ENCODE measurements at regions not wholly inside any gene's neighbourhood (a gene's known extent, or its start where the extent isn't known, plus 50 kb on each side); places are given as distances from the start of the nearest gene placed in this dataset.
A peak's percentile ranks its signal among the peaks of the same experiment; 100 is the strongest.

DNA sequence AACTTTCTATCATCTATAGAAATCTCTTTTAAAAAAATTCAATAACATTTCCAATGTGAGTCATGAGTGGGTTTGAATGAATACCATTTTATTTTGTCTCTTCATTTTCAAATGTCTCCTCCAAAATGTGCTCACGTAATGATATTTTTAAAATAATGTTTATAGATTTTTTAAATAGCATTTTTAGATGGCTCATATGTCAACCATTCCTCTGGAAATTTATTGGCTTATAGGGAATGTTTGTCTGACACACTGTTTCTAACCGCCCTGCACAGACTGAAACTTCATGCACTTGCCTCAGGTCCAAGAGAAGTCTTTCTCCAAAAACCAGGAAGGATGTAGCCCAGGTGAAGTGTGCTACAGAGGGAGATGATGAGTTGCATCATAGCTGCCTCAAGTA, 88.8 kb upstream of the PLEKHG7 start:
- Histone ChIP-seq H3K4me2 (ENCODE audit: low read length) (no peak overlapping the region), H3K4me1 (ENCODE audit: control insufficient read depth, insufficient read depth, low read length) (no peaks in the 10 kb centered on the region), H3K4me3 (ENCODE audit: low read length) (no peak overlapping the region), H3K9me3 (replicated peaks; ENCODE audit: low read length) (no peaks in the 10 kb centered on the region), H3K27me3 (ENCODE audit: control insufficient read depth, insufficient read depth, low read length) (no peaks in the 10 kb centered on the region), H3K36me3 (ENCODE audit: insufficient read depth, low read length) (no peaks in the 10 kb centered on the region), H3K9ac (ENCODE audit: low read depth, low read length) (no peak overlapping the region)

DNA sequence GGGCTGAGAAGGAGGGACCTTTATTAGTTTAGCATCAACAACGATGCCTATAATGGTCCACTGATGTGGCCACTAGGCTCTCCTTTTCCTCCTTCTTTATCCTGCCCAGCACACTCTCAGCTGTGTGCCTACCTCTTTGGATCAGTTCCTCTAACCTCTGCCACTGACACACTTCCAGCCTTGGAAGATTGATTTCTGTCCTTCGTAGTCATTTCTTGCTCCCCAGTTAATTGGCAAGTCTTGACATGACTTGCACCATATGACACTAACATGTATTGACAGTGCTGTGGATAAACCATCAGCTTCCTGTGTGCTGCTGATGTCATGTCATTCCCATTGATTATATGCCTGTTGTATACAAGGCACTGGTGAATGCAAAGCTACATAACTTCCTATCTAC, 90.2 kb upstream of the PLEKHG7 start:
- Histone ChIP-seq H3K4me2 (ENCODE audit: low read length) (no peak overlapping the region), H3K9ac (ENCODE audit: low read depth, low read length) (no peak overlapping the region), H3K27me3 (ENCODE audit: control insufficient read depth, insufficient read depth, low read length) (no peaks in the 10 kb centered on the region), H3K4me3 (ENCODE audit: low read length) (no peak overlapping the region), H3K36me3 (ENCODE audit: insufficient read depth, low read length) (no peaks in the 10 kb centered on the region), H3K9me3 (replicated peaks; ENCODE audit: low read length) (no peaks in the 10 kb centered on the region), H3K4me1 (ENCODE audit: control insufficient read depth, insufficient read depth, low read length) (peaks cover 3% of the 10 kb centered on the region)

DNA sequence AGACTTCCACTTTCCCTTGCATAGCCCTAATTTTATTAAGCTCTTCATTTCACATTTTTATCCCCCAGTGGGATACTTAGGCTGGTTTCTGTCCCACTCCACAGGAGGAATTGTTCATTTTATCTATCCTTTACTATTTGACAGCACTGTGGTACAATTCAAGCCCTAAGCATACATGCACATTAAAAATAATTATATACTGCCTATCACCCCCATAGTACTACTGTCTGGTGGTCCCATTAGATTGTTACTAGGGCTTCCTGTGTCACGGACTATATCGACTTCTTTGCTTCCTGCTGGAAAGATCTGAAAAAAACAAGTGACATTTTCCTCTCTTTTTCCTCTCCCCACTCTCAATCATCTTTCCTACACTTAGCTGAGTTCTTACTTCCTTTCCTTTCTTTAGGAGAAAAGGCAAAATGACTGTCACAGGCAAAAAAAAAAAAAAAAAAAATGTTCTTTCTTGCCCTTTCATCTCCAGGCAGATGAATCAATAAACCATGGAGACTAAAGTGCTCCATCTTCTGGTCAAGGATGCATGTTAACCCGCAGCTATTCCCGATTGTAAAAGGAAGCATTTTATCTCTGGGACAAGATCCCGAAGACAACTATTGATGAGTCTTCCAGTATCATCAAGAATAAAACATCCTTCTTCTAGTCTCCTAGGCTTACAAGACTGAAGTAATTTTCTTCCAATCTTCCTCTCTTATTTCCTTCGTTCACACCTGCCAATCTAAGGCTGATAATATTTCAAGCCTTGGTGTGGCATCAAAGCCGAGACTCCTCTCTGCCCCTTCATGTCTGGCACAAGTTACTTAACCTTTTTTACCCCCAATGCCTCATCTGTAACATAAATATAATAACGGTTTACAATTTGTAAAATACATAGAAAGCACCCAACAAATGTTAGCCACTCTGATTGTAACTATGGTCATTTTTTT, 94.4 kb upstream of the PLEKHG7 start:
- Histone ChIP-seq H3K9me3 (replicated peaks; ENCODE audit: low read length) (no peaks in the 10 kb centered on the region), H3K4me3 (ENCODE audit: low read length) (peak overlapping the region; percentile 25), H3K27me3 (ENCODE audit: control insufficient read depth, insufficient read depth, low read length) (no peaks in the 10 kb centered on the region), H3K4me2 (ENCODE audit: low read length) (peak overlapping the region; percentile 59), H3K4me1 (ENCODE audit: control insufficient read depth, insufficient read depth, low read length) (peaks cover 18% of the 10 kb centered on the region), H3K9ac (ENCODE audit: low read depth, low read length) (peak overlapping the region; percentile 24), H3K36me3 (ENCODE audit: insufficient read depth, low read length) (no peaks in the 10 kb centered on the region)

DNA sequence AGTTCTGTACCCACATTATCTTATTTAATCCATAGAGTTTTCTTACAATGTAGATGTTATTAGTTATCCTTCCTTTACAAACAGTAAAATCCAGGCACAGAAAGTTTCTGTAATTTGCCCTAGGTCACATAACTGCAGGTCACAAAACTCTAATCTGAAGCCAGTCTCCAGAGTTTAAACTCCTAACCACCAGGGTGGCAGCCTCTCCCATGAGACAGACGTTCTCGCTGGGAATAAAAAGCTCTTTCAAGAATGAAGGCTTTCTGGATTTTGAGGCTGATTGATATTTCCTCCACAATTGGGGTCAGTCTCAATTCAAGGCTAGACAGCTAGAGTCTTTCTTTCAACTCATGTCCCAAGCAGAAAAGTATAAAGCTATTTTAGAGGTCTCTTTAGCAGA, 95.8 kb upstream of the PLEKHG7 start:
- no peak overlapping the region for H3K4me3 ChIP-seq (ENCODE audit: low read length)
- no peak overlapping the region for H3K9ac ChIP-seq (ENCODE audit: low read depth, low read length)
- H3K4me1 ChIP-seq (ENCODE audit: control insufficient read depth, insufficient read depth, low read length): peaks cover 31% of the 10 kb centered on the region
- H3K9me3 ChIP-seq (replicated peaks; ENCODE audit: low read length): no peaks in the 10 kb centered on the region
- no peak overlapping the region for H3K4me2 ChIP-seq (ENCODE audit: low read length)
- no peaks in the 10 kb centered on the region for H3K36me3 ChIP-seq (ENCODE audit: insufficient read depth, low read length)
- no peaks in the 10 kb centered on the region for H3K27me3 ChIP-seq (ENCODE audit: control insufficient read depth, insufficient read depth, low read length)

DNA sequence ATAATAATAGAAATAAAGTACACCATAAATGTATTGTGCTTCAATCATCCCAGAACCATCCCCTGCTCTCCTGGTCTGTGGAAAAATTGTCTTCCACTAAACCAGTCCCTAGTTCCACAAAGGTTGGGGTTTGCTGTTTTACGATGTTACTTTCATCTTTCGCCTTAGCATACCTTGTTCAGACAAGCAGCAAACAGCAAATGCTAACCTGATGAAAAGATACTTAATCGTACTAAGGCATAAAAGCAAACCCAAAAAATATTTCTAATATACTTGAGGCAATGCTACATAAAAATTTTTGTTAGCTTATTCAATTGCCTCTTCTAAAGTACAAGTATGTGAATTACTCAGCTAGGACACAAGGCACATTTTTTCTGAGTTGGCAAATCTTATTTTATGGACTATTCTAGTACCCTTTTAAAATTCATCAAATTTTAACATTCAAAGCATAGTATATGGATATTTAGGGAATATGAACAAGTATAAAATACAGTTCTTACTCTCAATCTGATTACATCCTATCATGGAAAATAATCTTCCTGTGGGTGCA, 97.1 kb upstream of the PLEKHG7 start:
- Histone ChIP-seq H3K9me3 (replicated peaks; ENCODE audit: low read length) (no peaks in the 10 kb centered on the region), H3K4me1 (ENCODE audit: control insufficient read depth, insufficient read depth, low read length) (peaks cover 34% of the 10 kb centered on the region), H3K4me2 (ENCODE audit: low read length) (no peak overlapping the region), H3K4me3 (ENCODE audit: low read length) (no peak overlapping the region), H3K36me3 (ENCODE audit: insufficient read depth, low read length) (no peaks in the 10 kb centered on the region), H3K9ac (ENCODE audit: low read depth, low read length) (peak overlapping the region; percentile 4), H3K27me3 (ENCODE audit: control insufficient read depth, insufficient read depth, low read length) (no peaks in the 10 kb centered on the region)

DNA sequence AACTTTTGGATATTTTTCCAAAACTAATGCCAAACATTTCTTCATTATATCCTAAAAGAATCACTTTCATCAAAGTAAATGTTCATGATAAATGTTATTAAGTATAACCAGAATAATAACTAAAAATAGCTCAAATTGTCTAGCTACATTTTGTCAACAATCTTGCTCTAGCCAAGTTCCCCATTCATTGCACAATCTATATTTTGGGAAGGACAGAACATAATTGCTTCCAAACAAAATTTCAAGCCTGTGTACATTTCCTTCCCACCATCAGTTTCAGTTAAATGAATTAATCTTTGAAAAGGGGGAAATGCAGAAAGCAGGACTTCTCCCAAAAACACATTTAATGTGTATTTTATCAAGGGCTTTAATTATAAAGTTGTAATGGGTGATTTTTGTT, 98.0 kb upstream of the PLEKHG7 start:
- Histone ChIP-seq H3K4me1 (ENCODE audit: control insufficient read depth, insufficient read depth, low read length) (peaks cover 34% of the 10 kb centered on the region), H3K4me3 (ENCODE audit: low read length) (no peak overlapping the region), H3K4me2 (ENCODE audit: low read length) (no peak overlapping the region), H3K36me3 (ENCODE audit: insufficient read depth, low read length) (no peaks in the 10 kb centered on the region), H3K9ac (ENCODE audit: low read depth, low read length) (no peak overlapping the region), H3K9me3 (replicated peaks; ENCODE audit: low read length) (no peaks in the 10 kb centered on the region), H3K27me3 (ENCODE audit: control insufficient read depth, insufficient read depth, low read length) (no peaks in the 10 kb centered on the region)

DNA sequence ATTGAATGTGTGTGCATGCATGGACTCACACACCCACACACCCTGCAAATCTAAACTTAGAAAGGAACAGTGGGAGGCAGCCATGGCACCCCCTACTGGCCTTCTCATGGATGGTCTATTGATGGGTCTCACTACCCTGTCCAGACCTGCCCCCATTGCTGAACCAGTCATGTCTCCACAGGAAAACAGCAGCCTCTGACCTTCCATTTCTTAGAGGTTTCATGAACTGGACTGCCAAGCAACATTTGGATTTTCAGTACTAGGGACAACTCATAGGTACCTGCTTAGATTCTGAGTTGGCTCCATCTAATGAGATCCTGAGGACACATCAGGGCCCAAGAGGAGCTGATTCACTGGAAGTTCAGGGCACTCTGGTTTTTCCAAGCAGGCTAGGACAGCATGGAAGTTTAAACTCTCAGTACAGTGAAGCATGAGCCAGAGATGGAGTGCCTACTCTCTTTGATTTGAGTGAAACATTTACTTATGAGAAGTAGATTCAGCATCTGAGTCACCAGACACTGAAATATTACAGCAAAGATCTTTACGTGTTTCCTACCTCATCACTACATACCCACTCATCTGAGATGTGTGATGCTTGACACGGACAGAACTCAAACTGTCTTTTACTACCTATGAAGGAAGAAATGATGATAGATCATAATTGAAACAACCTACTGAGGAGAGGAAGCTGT, 98.9 kb upstream of the PLEKHG7 start:
- Histone ChIP-seq H3K4me2 (ENCODE audit: low read length) (no peak overlapping the region), H3K4me3 (ENCODE audit: low read length) (no peak overlapping the region), H3K9ac (ENCODE audit: low read depth, low read length) (no peak overlapping the region), H3K27me3 (ENCODE audit: control insufficient read depth, insufficient read depth, low read length) (no peaks in the 10 kb centered on the region), H3K36me3 (ENCODE audit: insufficient read depth, low read length) (no peaks in the 10 kb centered on the region), H3K4me1 (ENCODE audit: control insufficient read depth, insufficient read depth, low read length) (peaks cover 34% of the 10 kb centered on the region), H3K9me3 (replicated peaks; ENCODE audit: low read length) (no peaks in the 10 kb centered on the region)

DNA sequence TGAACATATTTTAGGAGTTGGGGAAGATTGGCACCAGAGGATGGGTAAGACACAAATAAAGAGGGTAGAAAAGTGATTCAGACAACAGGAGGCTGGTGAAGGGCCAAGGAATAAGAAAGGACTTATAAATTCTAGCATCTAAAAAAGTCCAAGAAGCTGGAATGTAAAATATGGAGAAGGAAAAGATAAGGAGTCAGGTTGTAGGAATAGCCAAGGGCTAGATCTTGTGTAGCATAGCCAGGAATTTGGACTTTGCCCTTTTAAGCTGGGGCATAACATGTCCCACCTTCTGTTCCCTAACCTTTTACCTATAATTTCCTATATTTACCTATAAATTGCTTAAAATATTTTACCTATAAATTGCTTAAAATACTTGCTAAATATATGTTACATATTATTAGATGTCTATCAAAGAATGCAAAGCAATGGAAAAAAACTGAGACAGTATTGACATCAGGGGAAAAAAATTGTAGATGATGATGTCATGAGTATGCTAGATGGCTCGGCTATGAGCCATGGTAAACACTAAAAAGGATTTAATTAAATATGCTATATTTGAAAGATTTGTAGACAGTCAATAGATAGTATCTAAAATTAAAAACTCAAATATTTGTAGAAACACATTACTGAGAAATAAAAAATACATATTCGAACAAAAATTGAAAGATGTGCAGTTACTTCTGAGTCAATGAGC, 99.7 kb upstream of the PLEKHG7 start:
- H3K4me2 ChIP-seq (ENCODE audit: low read length): no peak overlapping the region
- no peaks in the 10 kb centered on the region for H3K9me3 ChIP-seq (replicated peaks; ENCODE audit: low read length)
- no peaks in the 10 kb centered on the region for H3K36me3 ChIP-seq (ENCODE audit: insufficient read depth, low read length)
- H3K4me3 ChIP-seq (ENCODE audit: low read length): no peak overlapping the region
- H3K27me3 ChIP-seq (ENCODE audit: control insufficient read depth, insufficient read depth, low read length): no peaks in the 10 kb centered on the region
- peak overlapping the region; percentile 16 for H3K9ac ChIP-seq (ENCODE audit: low read depth, low read length)
- peaks cover 35% of the 10 kb centered on the region for H3K4me1 ChIP-seq (ENCODE audit: control insufficient read depth, insufficient read depth, low read length)

DNA sequence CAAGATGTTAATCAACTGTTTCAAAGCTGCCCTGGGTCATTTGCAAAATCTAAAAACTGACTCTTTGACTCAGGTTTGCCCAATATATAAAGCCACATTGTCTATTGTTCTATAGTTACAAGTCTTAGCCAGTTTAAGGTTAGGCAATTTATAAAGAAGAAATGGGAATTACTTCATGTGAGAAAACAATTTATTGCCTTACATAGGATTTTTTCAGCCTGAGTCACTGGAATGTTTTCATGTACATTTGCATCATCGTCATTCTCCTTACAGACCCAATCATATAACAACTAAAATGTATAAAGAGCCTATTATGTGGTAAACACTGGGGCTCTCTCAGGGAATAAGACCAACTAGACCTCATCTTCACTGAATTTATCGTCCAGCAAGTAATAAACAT, 100.3 kb upstream of the PLEKHG7 start:
- H3K4me1 ChIP-seq (ENCODE audit: control insufficient read depth, insufficient read depth, low read length): peaks cover 39% of the 10 kb centered on the region
- H3K27me3 ChIP-seq (ENCODE audit: control insufficient read depth, insufficient read depth, low read length): no peaks in the 10 kb centered on the region
- peak overlapping the region; percentile 29 for H3K9ac ChIP-seq (ENCODE audit: low read depth, low read length)
- H3K4me3 ChIP-seq (ENCODE audit: low read length): no peak overlapping the region
- no peak overlapping the region for H3K4me2 ChIP-seq (ENCODE audit: low read length)
- H3K9me3 ChIP-seq (replicated peaks; ENCODE audit: low read length): no peaks in the 10 kb centered on the region
- no peaks in the 10 kb centered on the region for H3K36me3 ChIP-seq (ENCODE audit: insufficient read depth, low read length)

DNA sequence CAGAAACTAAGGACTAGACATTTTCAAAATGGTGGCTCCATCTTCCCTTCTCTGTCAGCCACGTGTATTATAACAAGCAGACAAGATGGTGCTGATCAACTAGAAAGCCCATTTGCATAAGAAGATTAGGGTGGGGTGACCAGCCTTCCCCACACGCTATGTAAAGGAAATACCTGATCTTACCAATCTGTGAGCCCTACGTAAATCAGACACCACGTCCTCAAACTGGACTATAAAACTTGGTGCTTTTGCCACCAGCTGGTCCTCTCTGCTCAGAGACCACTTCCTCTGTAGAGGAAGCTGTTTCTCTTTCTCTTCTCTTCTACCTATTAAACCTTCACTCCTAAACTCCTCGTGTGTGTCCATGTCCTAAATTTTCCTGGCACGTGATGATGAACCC, 101.1 kb upstream of the PLEKHG7 start:
- Histone ChIP-seq H3K4me2 (ENCODE audit: low read length) (no peak overlapping the region), H3K9me3 (replicated peaks; ENCODE audit: low read length) (no peaks in the 10 kb centered on the region), H3K4me3 (ENCODE audit: low read length) (no peak overlapping the region), H3K36me3 (ENCODE audit: insufficient read depth, low read length) (no peaks in the 10 kb centered on the region), H3K9ac (ENCODE audit: low read depth, low read length) (no peak overlapping the region), H3K4me1 (ENCODE audit: control insufficient read depth, insufficient read depth, low read length) (peaks cover 45% of the 10 kb centered on the region), H3K27me3 (ENCODE audit: control insufficient read depth, insufficient read depth, low read length) (no peaks in the 10 kb centered on the region)

DNA sequence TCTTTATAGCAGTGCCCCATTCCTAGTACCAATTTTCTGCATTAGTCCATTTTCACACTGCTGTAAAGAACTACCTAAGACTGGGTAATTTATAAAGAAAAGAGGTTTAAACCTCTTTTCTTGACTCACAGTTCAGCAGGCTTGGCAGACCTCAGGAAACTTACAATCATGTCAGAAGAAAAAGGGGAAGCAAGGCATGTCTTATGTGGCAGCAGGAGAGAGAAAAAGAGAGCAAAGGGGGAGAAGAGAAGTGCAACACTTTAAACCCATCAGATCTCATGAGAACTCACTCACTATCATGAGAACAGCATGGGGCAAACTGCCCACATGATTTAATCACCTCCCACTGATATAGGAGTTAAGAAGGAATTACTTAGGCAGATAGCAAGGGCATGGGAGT, 101.6 kb upstream of the PLEKHG7 start:
- no peak overlapping the region for H3K9ac ChIP-seq (ENCODE audit: low read depth, low read length)
- no peak overlapping the region for H3K4me2 ChIP-seq (ENCODE audit: low read length)
- H3K4me3 ChIP-seq (ENCODE audit: low read length): no peak overlapping the region

More for the DNA sequence above, 101.6 kb upstream of the PLEKHG7 start:
- Histone ChIP-seq H3K9me3 (replicated peaks; ENCODE audit: low read length) (no peaks in the 10 kb centered on the region), H3K27me3 (ENCODE audit: control insufficient read depth, insufficient read depth, low read length) (no peaks in the 10 kb centered on the region), H3K4me1 (ENCODE audit: control insufficient read depth, insufficient read depth, low read length) (peaks cover 50% of the 10 kb centered on the region), H3K36me3 (ENCODE audit: insufficient read depth, low read length) (no peaks in the 10 kb centered on the region)

Data from skeletal muscle satellite cell (primary cell).